HepG2 (cell line): ENCODE measurements at regions not wholly inside any gene's neighbourhood (a gene's known extent, or its start where the extent isn't known, plus 50 kb on each side); places are given as distances from the start of the nearest gene placed in this dataset.

Experiments used
- RAD21 ChIP-seq: fragments of 450-650 bp; formaldehyde crosslinking; IDR thresholded peaks from 2 replicates; pipeline ENCODE4 v1.5.0; 2020; ENCODE audit warnings: mild to moderate bottlenecking
- SETDB1 ChIP-seq: sonication (generic); formaldehyde crosslinking; IDR thresholded peaks from 2 replicates; pipeline ENCODE4 v1.5.1; 2020; ENCODE audit warnings: missing genetic modification reagents, mild to moderate bottlenecking, borderline replicate concordance
- SNAI1 ChIP-seq: sonication (generic); formaldehyde crosslinking; IDR thresholded peaks from 2 replicates; pipeline ENCODE4 v1.5.0; 2020; ENCODE audit warnings: mild to moderate bottlenecking, missing genetic modification reagents, borderline replicate concordance
- ZNF670 ChIP-seq: sonication (generic); formaldehyde crosslinking; IDR thresholded peaks from 2 replicates; pipeline ENCODE4 v1.8.0; 2022; ENCODE audit warnings: mild to moderate bottlenecking, missing genetic modification reagents, borderline replicate concordance
- ZNF781 ChIP-seq: sonication (generic); formaldehyde crosslinking; IDR thresholded peaks from 2 replicates; pipeline ENCODE4 v1.5.1; 2020; ENCODE audit warnings: borderline replicate concordance, mild to moderate bottlenecking, missing genetic modification reagents; ENCODE audit errors: not compliant biosample characterization
- ZSCAN30 ChIP-seq: sonication (generic); formaldehyde crosslinking; IDR thresholded peaks from 2 replicates; pipeline ENCODE4 v1.5.0; 2020; ENCODE audit warnings: mild to moderate bottlenecking, missing genetic modification reagents
- TF ChIP-seq, protein P1 (sequence below): sonication (generic); formaldehyde crosslinking; IDR thresholded peaks from 2 replicates; pipeline ENCODE4 v1.4.0; 2020; ENCODE audit warnings: missing genetic modification reagents
- TF ChIP-seq, protein P2 (sequence below): sonication (generic); formaldehyde crosslinking; IDR thresholded peaks from 2 replicates; pipeline ENCODE4 v1.5.0; 2020; ENCODE audit warnings: mild to moderate bottlenecking, missing genetic modification reagents, moderate library complexity

DNA sequence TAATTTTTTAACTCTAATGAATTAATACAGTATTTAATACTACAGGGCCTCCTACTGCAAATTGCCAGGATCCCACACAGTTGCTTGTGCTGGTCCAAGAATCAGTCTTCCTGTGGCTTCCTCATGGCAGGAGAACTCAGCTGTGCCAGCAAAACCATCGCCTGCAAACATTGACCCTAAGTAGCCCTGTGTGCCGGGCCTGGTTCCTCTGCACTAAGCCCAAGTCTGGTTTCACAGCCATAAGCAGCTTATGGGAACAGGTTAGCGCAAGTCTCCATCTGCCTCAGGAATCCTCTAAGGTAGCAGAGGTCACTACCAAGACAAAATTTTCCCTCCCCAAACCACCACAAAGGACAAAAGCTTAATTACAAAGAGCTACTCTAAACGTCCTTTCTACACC is 216.6 kb downstream of the PLA2G4A start:
- TF ChIP-seq ZNF670: no peak
- TF ChIP-seq, protein P1, sequence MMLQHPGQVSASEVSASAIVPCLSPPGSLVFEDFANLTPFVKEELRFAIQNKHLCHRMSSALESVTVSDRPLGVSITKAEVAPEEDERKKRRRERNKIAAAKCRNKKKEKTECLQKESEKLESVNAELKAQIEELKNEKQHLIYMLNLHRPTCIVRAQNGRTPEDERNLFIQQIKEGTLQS (CRISPR knock-in tag): no peak
- no peak for TF ChIP-seq RAD21 (CRISPR knock-in tag)
- TF ChIP-seq, protein P2, sequence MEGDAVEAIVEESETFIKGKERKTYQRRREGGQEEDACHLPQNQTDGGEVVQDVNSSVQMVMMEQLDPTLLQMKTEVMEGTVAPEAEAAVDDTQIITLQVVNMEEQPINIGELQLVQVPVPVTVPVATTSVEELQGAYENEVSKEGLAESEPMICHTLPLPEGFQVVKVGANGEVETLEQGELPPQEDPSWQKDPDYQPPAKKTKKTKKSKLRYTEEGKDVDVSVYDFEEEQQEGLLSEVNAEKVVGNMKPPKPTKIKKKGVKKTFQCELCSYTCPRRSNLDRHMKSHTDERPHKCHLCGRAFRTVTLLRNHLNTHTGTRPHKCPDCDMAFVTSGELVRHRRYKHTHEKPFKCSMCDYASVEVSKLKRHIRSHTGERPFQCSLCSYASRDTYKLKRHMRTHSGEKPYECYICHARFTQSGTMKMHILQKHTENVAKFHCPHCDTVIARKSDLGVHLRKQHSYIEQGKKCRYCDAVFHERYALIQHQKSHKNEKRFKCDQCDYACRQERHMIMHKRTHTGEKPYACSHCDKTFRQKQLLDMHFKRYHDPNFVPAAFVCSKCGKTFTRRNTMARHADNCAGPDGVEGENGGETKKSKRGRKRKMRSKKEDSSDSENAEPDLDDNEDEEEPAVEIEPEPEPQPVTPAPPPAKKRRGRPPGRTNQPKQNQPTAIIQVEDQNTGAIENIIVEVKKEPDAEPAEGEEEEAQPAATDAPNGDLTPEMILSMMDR: no peak
- no peak for TF ChIP-seq SETDB1 (CRISPR knock-in tag)
- TF ChIP-seq ZNF781: no peak
- no peak for TF ChIP-seq SNAI1
- no peak for TF ChIP-seq ZSCAN30 (CRISPR knock-in tag)
